Ramos (cell line): ENCODE measurements at regions not wholly inside any gene's neighbourhood (a gene's known extent, or its start where the extent isn't known, plus 50 kb on each side); places are given as distances from the start of the nearest gene placed in this dataset.

ENCODE experiments used
- in situ Hi-C: fragments of 300-500 bp; cut with MboI; formaldehyde crosslinking; loops from one replicate; pipeline ENCODE4 v1.14.3; 2022; ENCODE audit warnings: low sequenced_read_pairs; ENCODE audit not compliant: unreplicated experiment

- in situ Hi-C loops = no loop called here
Measured at GRCh38 chr15:87224404-87224803, 1032.1 kb downstream of the NTRK3 start.

- in situ Hi-C loops = no loop called here
Measured at GRCh38 chr15:87219650-87220615, 1036.6 kb downstream of the NTRK3 start.

- in situ Hi-C loops = no loop called here
Measured at GRCh38 chr15:87215100-87215499, 1041.4 kb downstream of the NTRK3 start.

- in situ Hi-C loops = no loop called here
Measured at GRCh38 chr15:87213626-87214025, 1042.9 kb downstream of the NTRK3 start.

- in situ Hi-C loops = no loop called here
Measured at GRCh38 chr15:87212041-87212440, 1044.5 kb downstream of the NTRK3 start.

GRCh38 chr15:87211547-87211946 lies 1045.0 kb downstream of the NTRK3 start:
- in situ Hi-C loops = no loop called here

- in situ Hi-C loops = no loop called here
Measured at GRCh38 chr15:87209891-87210689, 1046.4 kb downstream of the NTRK3 start.

GRCh38 chr15:87207990-87208580 lies 1048.5 kb downstream of the NTRK3 start:
- in situ Hi-C loops = no loop called here

GRCh38 chr15:87207251-87207650 lies 1049.3 kb downstream of the NTRK3 start:
- in situ Hi-C loops = no loop called here

GRCh38 chr15:87201986-87202385 lies 1054.6 kb downstream of the NTRK3 start:
- in situ Hi-C loops = no loop called here

GRCh38 chr15:87200149-87200548 lies 1056.4 kb downstream of the NTRK3 start:
- in situ Hi-C loops = no loop called here

GRCh38 chr15:87197981-87198380 lies 1058.6 kb downstream of the NTRK3 start:
- in situ Hi-C loops = no loop called here

GRCh38 chr15:87196498-87196897 lies 1060.0 kb downstream of the NTRK3 start:
- in situ Hi-C loops = no loop called here

GRCh38 chr15:87193481-87193880 lies 1063.1 kb downstream of the NTRK3 start:
- in situ Hi-C loops = no loop called here

- in situ Hi-C loops = no loop called here
Measured at GRCh38 chr15:87167706-87168105, 1088.0 kb downstream of the AGBL1 start.

GRCh38 chr15:87167055-87167454 lies 1087.4 kb downstream of the AGBL1 start:
- in situ Hi-C loops = no loop called here

GRCh38 chr15:87155771-87156170 lies 1076.1 kb downstream of the AGBL1 start:
- in situ Hi-C loops = no loop called here

- in situ Hi-C loops = no loop called here
Measured at GRCh38 chr15:87154761-87155160, 1075.1 kb downstream of the AGBL1 start.

GRCh38 chr15:87151202-87151748 lies 1071.6 kb downstream of the AGBL1 start:
- in situ Hi-C loops = no loop called here

GRCh38 chr15:87145696-87146095 lies 1066.0 kb downstream of the AGBL1 start:
- in situ Hi-C loops = no loop called here
